GM21447 (cell line): ENCODE measurements at regions not wholly inside any gene's neighbourhood (a gene's known extent, or its start where the extent isn't known, plus 50 kb on each side); places are given as distances from the start of the nearest gene placed in this dataset.

Experiments
- ATAC-seq: cut with Tn5 transposase; IDR thresholded peaks from one replicate; pipeline ENCODE4 v1.9.1; 2021; ENCODE audit not compliant: unreplicated experiment

DNA sequence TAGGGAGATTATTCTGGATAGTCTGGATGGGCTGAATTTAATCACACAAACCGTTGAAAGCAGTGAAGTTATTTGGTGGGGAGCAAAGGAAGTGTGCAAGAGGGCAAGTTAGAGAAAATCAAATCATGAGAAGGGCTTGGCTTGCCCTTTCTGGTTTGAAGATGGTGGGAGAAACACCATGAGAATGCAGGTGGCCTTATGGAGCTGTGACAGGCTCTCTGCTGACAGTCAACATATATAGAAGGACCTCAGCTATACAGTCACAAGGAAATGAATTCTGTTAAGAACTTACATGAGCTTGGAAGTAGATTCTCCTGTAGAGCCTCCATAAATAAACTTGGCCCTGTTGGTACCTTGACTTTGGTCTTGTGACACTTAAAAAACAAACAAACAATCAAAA, 72.3 kb downstream of the GMNC start:
- no peak for ATAC-seq

DNA sequence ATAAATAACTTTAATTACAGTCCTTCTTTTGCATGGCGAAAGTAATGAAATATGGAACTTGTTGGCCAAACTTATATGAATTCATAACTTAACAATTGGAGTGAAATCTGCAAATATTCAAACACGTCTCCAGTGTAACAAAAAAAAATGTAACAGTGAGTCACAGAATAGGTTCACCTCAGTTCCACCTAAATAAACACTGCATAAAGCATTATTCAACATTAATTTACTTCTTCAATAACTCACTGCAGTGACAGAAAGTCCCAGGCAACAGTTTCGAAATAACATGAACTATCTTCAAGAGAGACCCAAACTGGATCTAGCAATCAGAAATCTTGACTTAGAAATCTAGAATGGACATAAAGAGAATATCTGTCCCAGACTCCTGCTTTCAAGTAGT, 75.6 kb downstream of the GMNC start:
- ATAC-seq: no peak

DNA sequence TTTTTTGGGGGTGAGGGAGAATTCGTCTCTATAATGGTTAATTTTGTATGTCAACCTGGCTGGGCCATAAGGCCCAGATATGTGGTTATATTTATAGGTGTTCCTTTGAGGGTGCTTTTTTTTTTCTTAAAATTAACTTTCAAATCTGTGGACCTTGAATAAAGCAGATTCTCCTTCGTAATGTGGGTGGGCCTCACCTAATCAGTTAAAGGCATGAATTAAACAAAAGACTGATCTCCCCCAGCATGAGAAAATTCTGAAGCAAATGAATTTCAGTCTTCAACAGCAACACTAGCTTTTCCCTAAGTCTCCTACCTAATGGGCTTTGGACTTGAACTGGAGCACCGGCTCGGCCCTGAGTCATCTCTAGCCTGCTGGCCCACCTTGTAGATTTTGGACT, 77.4 kb downstream of the GMNC start:
- no peak for ATAC-seq

DNA sequence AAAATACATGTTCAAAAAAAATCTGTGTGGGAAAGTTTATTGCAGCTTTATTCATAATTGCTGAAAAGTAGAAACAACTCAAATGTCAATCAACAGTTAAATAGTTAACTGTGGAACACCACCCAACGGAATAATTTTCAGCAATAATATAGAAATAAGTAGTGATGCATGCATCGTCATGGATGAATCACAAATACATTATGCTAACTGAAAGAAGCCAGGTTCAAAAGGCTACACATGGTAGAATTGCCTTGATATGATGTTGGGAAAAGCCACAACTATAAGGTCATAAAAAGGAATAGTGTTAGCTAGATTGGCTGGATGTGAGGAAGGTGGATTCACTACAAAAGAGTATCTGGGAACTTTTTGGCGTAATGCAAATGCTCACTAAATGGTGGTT, 82.0 kb downstream of the GMNC start:
- no peak for ATAC-seq

DNA sequence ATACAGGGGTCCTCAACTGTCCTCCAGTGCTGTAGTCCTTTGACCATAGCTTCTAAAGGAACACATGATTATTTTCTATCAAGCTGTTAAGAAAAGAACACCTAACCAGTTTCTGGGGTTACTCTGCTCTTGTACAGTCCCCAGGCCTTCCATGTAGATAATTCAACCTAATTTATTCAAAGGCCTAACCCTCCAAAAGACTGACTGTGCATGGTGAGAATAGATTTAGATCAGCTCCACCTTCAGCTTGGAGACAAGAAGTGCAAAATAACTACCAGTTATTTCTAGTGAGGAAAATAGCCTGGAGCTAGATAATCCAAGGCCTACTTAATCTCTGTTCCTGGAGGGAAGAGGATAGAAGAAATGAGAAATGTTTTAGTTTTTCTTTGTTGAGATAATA, 87.9 kb downstream of the GMNC start:
- ATAC-seq: no peak

DNA sequence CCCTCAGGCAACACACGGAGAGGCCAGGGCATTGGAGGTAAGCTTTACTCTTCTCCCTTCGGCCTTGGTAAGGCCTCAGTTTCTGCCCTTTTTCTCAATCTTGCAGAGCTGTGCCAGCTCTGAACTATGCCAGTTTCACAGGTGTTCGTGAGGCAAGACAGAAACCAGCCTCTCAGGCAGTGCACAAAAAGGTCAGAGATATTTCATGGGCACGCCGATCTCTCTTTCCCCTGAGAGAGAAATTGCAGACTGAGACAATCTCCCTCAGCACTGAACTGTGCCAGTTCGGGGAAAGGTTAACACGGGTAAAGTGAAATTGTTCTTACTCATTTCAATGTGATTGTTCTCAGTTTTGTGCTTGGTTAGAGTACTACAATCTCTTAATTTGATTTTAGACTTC, 88.5 kb downstream of the GMNC start:
- ATAC-seq: no peak

DNA sequence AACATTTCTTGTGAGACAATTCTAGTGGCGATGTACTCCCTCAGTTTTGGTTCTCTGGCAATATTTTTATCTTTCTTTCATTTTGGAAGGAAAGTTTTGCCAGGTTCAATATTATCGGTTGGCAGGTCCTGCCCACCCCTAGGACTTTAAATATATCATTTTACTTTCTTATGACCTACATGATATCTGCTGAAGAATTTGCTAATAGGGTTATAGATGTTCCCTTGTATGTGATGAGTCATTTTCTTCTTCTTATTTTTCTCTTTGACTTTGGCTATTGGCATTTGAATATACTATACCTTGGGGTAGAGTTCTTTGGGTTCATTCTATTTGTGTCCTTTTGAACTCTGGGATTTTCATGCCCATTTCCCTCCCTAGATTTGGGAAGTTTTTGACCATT, 89.7 kb downstream of the GMNC start:
- ATAC-seq: no peak

DNA sequence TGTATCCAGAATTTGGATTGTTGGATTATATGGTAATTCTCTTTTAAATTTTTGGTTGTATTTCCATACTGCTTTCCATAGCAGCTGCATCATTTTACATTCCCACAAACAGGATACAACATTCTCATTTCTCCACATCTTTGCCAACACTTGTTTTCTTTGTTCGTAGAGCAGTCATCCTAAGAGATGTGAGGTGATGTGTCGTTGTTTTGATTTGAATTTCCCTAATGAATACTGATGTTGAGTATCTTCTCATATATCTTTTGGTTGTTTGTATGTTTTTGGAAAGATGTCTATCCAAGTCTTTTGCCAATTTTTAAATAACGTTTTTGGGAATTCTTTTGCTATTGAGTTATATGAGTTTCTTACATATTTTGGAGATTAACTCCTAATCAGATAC, 93.6 kb downstream of the GMNC start:
- ATAC-seq: no peak

DNA sequence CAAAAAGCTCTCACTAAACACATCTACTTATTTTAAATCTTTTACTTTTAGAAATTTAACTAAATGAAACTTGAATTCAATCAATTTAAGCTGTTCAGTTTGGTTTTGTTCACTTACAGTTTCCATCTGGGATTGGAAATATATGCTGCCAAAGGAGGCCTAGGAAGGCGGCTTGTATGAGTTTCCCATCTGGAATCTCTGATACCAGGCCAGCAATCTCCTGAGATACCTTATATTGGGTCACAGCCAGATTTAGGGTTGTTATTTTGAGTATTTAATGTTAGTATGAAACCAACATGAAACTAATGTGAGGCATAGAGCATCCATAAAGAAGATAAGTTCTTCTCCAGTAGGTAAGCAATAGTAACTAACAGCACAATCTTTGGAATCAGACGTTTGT, 94.6 kb downstream of the GMNC start:
- no peak for ATAC-seq

DNA sequence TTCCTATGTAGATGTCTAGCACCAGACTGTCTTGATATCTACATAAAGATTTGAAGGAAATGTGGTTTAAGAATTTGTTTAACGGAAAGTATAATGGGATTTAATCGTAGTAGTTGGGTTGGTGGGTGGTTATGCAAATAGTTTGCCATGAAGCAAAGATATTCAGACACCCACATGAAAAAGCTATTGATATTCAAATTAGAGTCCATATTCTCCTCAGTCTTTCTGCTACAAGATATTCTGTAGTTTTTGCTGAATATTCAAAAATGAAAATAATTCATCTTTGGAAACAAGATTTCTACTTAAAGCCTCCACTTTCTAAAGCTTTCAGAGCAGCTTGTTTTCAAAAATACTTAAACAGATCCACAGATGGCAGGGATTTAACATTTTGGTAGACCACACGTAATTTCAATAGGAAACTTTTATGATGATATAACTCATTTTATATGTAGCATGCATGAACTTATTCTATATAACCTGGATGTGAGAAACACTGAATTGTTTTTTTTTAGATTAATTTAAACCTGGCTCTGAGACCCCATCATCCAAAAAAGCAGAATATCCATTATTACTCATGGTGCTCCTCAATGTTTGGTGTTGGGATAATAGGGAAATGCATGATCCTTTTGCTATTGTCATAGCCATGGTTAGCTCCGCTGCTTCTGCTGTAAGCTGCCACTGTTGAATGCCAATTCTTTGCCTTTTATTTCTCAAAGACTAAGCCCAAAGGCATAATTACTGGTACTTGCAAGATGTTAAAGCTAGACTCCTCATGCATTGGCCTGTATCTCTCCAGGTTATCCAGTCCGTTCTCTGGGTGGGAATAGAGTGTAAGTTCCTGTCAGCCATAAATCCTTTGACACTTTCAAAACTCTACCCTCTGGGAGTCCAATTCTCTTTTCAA, 98.0 kb downstream of the GMNC start:
- ATAC-seq: no peak

DNA sequence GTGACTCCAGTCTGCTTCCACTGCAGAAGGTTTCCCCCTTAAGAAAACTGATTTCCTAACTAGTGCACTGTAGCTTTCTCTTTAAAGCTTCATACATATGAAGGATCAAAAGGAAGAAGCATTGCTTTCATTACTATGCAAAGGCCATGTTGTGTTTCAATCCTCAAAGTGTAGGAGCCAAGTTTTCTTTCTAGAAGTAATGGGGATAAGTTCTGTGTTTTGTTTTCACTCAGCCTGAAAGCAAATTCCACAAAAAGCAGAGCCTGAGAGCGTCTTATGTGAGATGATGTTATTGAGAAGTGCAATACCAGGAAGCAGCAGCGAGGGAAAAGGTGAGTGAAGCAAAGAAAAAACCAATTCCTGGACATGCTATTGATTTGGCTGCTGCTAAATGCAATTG, 99.7 kb downstream of the GMNC start:
- no peak for ATAC-seq

DNA sequence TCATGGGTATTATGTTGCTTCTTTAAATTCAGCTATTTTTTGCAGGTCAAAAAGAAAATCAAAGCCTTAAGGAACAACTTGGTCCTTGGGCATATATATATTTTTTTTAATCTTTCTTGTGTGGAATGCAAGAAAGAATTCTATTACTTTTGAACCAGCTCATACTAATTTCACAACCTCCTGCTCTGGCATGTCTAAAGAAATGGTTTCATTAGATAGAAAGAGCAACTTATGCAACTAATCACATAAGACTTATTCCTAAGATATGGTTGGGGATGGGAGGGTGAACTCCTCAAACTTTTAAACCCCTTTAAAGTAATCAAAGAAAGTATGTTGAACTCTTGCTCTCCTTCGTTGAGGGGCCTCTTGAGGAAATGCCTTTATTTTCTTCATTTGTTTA, 114.9 kb downstream of the GMNC start:
- no peak for ATAC-seq

DNA sequence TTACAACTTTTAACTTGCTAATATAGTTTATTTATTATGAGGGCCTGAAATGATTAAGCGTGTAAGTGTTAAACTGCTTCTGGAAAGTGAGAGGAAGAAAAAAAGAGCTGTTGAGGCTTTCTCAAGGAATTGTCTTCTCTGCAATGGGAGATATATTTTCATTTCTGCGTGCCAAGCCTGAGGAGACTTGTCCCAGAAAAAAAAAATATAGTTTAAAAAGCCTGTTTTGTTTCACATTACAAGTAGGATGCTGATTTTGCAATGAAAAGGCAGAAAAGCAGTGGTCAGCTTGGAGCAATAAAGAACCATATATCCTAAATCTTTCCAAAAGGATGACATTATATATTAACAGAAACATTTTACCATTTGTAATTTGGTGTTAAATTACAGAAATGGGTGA, 115.5 kb downstream of the GMNC start:
- ATAC-seq: no peak

DNA sequence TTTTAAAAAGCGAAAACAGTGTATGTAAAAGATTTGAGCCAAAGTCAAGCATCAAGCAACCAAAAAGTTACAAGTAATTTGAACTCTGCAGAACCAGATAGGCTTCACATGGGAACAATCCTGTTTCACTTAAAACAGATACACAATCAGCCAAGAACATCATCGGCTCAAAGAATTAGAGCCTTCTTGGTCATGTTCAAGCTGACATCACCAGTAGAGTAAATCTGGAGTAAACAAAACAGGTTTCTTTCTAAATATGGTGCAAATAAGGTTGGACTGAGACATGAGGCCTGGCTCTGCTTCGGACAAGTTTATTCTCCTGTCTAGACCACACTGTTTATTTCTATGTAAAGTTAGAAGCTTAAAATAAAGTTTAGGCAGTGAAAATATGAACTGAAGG, 116.0 kb downstream of the GMNC start:
- no peak for ATAC-seq

DNA sequence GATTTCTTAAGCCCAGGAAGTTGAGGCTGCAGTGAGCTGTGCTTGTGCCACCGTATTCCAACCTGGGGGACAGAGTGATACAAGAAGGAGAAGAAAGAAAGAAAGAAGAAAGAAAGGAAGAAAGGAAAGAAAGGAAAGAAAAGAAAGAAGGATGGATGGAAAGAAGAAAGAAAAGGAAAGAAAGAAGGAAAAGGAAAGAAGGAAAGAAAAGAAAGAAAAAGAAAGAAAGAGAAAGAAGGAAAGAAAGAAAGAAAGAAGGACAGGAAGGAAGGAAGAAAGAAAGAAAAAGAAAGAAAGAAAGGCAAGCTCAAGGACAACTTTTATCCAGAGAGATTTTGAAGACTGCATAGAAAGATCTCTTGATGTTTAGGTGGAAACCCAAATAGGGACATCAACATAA, 120.7 kb downstream of the GMNC start:
- no peak for ATAC-seq

DNA sequence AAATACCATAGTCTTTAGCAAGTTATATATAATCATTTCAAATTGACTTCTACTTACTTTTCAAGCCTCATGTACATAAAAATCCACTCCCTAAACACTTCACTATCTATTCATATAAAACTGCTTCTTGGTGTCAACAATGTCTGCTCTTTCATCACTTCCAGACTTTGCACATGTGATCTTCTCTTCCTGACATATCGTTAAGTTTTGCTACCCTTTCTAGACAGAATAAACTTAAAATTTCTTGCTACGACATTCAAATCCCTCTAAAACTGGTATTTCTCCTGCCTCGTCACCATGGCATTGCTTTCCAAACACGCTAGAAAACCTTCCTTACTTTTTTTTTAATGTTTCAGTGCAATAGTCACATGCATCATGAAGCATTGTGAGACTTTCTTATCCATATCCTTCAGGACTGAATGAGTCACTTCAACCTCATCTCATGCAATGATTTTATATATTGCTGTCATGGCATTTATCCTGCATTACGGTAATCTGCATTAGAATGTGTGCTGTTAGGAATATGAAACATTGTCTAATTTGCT, 122.8 kb downstream of the GMNC start:
- no peak for ATAC-seq

DNA sequence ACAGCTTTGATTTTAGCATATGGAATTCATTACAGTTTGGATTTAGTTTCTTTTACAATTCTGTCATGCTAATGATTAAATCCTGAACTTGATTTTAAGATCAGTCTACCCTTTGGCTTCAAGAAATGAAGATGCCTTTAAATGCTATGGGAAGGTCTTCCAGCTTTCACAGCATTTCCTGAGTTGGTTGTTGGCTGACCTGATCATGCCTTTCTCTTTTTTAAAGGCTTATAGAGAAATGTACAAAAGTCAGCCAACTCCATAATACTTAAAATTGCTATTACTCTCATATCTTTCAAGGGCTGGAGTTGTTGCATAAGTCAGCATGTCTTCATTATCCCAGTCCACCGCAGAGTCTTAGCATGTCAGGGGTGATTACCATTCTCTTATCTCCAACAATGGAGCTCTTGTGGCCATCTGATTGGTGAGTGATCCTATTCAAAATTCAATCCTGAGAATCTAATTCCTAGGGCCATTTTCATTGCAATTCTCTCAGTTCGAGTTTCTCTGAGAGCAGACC, 123.8 kb downstream of the GMNC start:
- no peak for ATAC-seq

DNA sequence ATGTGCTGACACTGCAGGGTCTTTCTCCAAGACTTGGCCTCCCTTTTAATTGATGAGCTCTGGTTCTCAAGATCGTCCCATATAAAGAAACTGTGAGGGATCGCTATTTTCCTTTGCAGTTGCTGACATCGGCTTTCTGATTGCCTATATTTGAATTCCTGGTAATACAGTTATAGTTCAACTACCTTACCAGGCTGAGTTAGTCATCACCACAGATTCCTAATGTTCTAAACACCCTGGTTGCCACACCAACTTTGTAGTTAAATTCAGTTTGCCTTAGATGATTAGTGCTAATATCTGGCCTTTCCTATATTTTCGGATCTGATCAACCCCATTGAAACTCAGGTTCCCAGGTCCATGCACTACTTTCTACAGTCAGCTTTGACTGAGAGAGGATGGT, 125.0 kb downstream of the GMNC start:
- no peak for ATAC-seq

DNA sequence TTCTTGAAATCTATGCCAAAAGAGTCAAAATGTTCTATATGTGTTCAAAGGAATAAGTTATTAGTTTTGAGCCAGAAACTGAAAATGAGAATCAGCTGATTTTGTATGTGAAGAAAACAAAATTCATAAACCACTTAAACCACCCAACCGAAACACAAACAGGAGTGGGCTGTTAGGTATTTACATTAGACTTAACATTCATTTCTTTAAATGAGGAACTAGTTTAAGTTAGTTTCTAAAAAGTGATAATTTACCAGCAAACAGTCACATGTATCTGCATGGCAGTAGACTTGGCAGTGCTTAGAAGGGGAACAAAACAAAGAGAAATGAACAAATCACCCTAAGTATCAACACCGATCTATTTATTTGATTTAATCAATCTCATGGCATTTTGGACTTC, 128.0 kb downstream of the GMNC start:
- no peak for ATAC-seq

DNA sequence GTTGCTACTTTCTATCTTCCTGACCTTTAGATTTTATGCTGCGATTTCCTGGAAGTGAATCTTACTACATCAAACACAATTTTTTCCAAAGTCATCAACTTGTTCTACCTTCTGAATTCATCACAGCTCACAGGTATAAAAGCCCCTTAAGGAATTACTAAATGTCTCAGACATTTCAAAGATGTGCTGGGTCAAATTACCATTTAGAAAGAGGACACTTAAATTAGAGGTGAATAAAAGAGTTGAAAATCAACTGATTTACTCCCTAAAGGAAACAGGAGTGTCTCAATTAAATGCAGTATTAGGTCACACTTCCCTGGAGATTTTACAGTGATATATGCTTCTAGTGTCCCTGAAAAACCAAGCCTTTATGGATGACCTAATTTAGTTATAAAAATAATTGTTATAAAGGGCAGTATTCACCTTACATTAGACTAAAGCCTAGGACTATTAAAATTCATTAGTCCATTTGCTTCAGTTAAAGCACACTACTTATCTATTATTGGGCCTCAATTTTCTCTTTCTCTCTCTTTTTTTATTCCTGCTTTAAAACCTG, 128.8 kb downstream of the GMNC start:
- no peak for ATAC-seq

DNA sequence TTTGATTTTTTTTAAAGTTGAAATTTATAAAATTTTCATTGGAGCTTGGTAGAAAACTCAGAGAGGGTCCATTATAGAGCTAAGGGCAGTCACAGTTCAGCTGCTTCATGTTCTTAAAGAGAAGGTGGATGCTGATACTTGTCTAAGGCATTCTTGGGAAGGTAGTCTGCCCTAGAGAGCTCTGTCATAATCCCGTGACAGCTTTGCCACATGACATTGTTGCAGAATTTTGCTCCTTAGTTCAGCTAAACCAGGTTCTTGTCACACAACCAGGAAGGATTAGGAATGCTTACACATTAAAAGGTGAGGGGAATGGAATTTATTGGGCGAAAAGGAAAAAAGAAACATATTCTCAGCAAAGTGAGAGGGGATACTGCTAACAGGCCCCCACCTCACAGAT, 130.9 kb downstream of the GMNC start:
- no peak for ATAC-seq

DNA sequence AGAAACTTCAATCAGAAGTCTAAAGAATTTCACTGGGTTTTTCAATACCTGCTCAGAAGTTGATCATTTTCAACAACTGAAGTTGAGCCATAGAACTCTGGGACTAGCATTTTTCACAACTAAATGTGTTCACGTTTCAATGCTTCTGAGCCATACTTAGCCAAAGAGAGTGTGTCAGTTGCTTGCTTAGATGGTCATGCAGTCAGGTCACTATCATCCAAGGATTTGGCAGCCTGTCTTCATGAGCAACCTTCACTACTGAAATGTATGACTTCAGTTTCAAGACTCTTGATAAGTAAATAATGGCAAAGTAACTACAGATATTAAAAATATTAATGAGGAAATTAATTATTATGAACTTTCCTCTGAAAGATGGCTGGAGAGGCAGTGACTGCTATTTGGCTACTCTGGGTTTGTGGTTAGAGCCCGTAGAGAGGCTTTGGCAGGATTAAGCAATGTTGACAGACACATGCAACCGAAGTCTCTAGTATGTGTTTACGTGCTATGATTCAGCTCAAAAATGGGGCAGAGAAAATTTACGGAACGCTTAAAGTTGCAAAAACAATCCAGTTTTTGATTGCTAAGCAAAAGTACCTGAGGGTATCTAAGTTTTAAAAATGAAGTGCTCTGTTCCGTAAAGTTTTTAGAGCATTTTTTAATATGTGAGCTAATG, 133.8 kb downstream of the GMNC start:
- no peak for ATAC-seq
